HG02870 (cell line): ENCODE measurements at regions not wholly inside any gene's neighbourhood (a gene's known extent, or its start where the extent isn't known, plus 50 kb on each side); places are given as distances from the start of the nearest gene placed in this dataset.
"Not testable (repeated sequence)": the region's sequence is repeated elsewhere in the genome, so short reads cannot be mapped to it uniquely, and the experiment has no call there.

Source experiments
- ATAC-seq: cut with Tn5 transposase; IDR thresholded peaks from one replicate; pipeline ENCODE4 v1.9.1; 2021; ENCODE audit warnings: mild to moderate bottlenecking, moderate library complexity; ENCODE audit not compliant: unreplicated experiment

GRCh38 chr2:120528051-120528692, 182.2 kb downstream of the INHBB start:
- no peak for ATAC-seq

DNA sequence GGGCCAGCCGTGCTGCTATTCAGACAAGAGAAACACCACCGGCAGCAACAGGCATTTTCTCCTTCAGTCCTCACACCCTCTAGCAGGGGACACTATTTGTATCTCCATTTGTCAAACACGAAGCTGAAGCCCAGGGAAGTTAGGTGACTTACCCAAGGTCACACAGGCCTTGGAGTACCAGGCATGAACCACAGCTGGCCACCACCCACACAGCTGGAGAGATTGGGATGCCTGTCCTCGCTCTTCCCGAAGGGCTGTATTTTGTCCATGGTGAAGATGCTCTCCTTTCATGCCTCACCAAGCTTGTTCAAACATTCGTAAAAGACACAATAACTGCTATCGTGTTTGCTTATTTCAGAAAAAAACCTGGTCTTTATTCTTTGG, 182.7 kb downstream of the INHBB start:
- no peak for ATAC-seq

DNA sequence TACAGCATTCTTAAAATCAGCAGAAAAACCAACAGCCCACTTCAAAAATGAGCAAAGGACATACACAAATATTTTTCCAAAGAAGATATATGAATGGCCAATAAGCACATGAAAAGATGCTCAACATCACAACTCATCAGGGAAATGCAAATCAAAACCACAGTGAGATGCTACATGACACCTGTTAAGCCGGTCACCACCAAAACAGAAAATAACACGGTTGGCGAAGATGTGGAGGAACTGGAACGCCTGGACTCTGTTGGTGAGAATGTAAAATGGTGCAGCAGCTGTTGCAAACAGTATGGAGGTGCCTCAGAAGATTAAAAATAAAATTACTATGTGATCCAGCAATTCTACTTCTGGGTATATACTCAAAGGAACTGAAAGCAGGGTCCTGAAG, 184.8 kb downstream of the INHBB start:
- ATAC-seq, result no peak

- no peak for ATAC-seq
These were observed 185.4 kb downstream of the INHBB start for GRCh38 chr2:120531365-120531764.

GRCh38 chr2:120531863-120532600, 186.1 kb downstream of the INHBB start:
- no peak for ATAC-seq

DNA sequence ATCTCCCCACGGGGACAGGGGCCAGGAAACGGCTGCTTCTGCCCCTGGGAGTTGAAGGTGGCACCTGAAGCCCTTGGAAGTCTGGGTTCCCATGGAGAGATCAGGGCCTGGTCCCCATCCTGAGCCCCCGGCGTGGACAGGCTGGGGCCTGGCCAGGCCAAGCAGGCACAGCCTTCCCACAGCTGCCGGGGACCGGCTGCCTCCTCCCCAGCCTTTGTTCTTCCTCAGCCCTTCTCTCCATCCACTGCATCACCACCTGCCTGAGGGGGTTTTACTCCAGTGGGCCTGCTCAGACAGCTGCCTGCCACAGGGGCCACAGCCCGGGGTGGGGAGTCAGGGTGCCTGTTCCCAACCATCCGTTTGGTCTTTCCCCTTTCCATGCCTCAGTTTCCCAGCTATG, 187.7 kb downstream of the INHBB start:
- no peak for ATAC-seq

GRCh38 chr2:120534457-120534856, 188.5 kb downstream of the INHBB start:
- ATAC-seq, result no peak

GRCh38 chr2:120535081-120535480, 189.1 kb downstream of the INHBB start:
- ATAC-seq, result no peak

DNA sequence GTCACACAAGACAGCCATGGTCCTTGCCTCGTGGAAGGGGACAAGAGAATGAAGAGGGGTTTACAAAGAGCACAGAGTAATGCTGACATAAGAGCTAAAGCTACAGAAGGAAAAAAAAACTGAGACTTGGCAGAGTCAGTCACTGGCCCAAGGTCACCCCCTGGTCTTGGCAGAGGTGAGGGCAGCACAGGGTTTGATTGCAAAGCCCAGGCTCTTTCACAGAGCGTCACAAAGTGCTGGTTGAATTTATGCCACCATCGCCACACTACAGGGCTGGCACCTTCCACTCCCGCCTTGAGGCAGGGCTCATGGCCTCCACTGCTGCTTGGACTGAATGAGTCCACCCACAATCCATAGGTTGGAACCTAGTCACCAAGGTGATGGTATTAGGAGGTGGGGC, 190.2 kb downstream of the INHBB start:
- no peak for ATAC-seq

DNA sequence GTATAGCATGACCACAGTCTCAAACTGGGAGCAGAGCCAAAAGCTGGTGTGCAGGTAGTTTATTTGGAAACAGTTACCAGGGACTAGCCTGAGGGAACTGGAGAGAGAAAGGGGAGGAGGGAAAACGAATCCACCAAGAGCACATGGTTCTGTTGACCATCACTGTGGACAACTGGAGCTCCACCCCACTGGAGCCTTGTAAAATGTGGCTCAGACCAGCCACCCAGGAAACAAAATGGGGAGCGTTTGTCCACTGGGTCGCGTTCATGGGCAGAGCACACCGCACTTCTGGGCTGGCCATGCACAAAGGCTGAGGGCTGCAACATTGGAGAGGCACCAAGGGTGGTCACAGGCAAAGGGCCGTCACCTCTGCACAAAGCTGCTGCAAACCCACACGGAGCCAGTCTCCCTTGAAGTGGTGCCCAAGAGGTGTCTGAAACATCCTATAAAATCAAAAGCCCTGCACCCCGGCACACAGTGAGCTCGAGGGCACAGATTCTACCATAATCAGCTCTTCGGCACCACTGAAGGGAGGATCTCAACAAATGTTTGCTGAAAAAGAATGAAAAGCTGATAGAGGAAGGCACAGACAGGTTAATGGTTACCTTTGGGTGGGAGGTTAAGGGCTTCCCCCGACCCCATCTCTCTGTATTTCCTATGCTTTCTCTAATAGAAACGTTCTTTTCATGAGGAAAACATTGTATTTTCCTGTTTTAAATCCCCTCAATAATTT, 192.9 kb downstream of the INHBB start:
- ATAC-seq, result no peak

DNA sequence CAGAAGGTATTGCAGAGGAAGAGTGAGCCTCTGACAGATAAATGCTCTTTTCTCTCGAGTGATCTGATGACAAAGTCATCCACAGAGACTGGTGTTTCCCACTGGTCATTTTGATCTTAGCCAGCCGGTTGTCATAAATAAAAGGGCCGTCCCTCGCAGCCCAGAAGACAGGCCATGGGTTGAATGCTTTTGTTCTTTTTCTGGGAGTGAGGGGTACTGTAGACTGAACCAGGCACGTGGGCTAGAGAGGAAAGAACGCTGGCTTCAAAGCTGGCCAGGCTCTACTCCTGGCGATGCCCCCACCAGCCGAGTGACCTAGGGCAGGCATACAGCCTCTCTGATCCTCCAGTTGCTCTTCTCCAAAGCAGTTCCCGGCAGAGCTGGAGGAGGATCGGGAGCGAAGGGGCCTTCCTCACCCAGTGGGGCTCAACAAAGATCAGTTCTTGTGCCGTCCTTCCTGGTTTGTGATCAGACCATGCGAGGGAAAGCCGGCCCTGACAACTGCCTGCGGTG, 193.5 kb downstream of the INHBB start:
- ATAC-seq, result no peak

DNA sequence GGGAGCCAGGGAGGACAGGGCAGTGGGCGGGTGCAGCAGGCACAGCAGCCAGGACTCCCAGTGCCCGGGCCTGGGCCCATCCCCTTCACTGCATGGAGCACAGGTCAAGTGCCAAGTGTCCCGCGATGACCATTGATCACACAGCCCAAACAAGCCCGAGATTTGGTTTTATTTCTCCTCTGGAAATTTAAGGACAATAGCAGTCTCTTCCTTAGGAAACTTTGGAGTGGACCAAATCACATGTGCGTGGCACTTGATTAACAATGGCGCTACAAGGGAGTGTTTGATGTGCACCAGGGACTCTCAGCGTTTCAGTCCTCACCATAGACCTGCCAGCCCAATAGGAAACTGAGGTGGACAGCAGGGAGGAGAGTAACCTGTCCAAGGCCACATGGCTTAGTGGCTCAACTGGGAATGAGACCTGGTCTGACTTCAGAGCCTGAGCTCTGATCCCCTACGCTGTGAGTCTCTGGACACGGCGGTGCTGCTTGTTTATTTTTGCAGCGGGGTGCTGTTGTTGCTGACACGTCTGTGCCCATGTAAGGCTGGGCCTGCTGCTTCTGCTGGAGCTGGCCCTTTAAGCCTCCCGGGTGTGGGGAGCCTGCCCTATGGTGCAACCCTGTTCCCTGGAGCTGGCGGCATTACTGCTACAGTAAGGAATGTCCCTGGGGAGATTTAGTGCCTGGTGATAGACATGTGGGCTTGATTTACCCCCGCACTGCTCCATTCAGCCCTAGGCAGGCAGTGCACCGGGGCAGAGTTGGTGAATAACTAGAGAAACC, 194.2 kb downstream of the INHBB start:
- no peak for ATAC-seq

DNA sequence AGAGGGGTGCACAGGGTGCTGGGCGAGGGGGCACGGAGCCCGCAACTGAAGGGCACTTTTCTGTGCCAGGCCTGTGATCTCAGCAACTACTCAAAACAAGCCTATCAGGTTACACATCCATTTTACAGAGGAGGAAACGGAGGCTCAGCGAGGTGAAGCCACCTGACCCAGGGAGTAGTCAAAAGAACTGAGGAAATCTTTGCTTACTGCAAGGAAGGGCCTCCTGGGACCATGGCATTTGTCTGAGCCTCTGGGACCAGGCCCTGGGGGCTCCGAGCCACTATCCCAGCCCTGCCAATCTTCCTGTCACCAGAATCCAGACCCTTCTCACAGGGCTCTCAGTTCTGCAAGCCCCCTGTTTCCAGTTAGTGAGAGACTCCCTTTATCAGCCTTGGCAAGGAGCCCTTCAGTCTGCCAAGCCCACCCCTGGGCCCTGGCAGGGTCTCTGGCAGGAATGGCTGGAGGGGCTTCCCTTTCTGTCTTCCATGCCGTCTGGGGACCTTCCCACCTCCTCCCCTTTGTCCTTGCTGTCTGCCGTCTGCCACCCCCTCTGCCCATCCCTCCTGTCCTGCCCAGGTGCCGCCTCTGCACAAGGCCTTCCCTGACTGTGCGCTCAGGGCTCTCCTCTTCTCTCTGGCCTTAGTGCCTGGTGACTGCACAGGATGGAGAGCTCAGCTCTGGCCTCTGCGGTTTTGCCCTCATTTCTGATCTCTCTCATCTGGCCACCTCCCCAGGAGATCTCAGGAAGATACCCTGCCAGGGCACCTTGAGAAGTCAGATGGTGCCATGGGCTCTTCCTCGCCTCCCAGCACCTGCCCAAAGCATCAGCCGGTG, 194.7 kb upstream of the GLI2 start:
- ATAC-seq, result no peak

- no peak for ATAC-seq
These were observed 194.1 kb upstream of the GLI2 start for GRCh38 chr2:120541553-120541932.

- ATAC-seq, result no peak
These were observed 193.5 kb upstream of the GLI2 start for GRCh38 chr2:120541972-120542670.

DNA sequence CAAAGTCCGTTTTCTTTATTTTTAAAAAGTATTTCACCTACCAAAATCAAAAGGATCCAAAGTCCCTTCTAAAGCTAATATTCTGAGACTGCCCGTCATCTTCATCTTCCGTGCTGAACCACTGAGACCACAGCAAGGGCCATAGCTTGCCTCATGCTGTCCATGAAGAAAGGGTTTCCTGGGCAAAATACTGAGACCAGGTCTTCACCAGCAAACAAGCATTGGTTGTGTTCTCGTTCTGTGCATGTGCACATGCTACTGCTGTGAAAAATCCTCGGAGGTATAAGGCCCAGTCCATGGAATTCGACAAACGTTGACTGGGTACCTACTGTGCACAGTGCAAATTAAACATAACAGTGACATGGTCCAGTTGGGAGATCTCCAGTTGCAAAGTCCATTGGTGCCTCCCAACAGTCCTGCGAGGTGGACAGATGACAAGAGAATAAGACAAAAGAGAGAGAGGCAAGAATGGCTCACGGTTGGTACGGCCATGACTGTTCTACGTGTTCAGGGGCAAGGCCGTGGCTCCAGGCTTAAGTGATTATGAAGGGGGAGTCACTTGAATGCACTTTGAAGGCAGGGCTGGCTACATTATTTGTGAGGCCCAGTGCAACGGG, 192.6 kb upstream of the GLI2 start:
- no peak for ATAC-seq

DNA sequence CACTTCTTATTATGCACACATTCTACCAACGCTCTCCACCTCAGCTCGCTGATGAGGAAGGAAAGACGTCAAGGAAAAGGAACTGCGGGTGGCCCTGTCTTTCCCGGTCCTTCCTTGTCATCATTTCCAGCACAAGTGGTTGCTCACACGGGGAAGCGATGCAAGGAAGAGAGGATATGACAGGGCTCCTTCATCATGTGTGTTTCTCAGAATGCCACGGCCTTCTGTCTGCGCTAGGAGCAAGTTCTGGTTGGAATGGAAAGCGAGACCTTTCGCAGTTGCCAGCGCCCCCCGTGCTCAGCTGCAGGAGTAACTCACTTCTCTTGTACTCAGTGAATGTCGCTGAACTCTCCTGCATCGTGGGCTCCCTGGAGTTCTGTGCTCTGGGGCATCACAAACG, 191.8 kb upstream of the GLI2 start:
- ATAC-seq, result no peak

GRCh38 chr2:120544522-120544921, 191.1 kb upstream of the GLI2 start:
- no peak for ATAC-seq

GRCh38 chr2:120545007-120545406, 190.7 kb upstream of the GLI2 start:
- ATAC-seq, result not testable (repeated sequence)
